ENCODE measurements at regions not wholly inside any gene's neighbourhood (a gene's known extent, or its start where the extent isn't known, plus 50 kb on each side); places are given as distances from the start of the nearest gene placed in this dataset.

DNA sequence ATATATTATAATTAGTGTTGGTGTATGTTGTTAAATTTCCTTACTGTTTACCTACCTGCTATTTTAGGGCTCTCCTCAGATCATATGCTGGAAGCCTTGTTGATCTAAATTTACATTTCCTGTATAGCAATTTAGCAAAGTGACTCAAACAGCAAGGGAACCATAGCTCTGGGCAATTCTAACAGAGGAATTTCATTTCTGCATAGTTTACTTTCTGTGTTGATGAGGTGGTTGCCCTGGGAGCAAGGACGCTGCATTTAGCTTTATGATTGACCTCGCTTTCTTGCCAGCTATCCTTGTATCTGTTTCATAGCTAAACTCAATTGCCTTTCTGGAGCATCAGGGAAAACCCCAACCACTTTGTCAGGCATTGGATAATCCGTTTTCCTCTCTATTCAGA is 810.8 kb downstream of the GRIK2 start:
- Histone ChIP-seq H2BK20ac (ENCODE audit: low read depth, low read length, poor library complexity, severe bottlenecking) (no peak overlapping the region), H2BK5ac (ENCODE audit: insufficient read length, low read length) (no peak overlapping the region), H4K91ac (ENCODE audit: insufficient read length, low read depth, low read length) (no peak overlapping the region), H3K4me2 (ENCODE audit: insufficient read depth, insufficient read length, low read length) (no peak overlapping the region), H3K79me1 (ENCODE audit: insufficient read depth, low read depth, low read length, poor library complexity, severe bottlenecking) (no peaks in the 10 kb centered on the region), H4K20me1 (ENCODE audit: control insufficient read depth, insufficient read depth, insufficient read length) (no peaks in the 10 kb centered on the region), H4K5ac (ENCODE audit: insufficient read length, low read depth, low read length) (no peak overlapping the region), H2AK5ac (ENCODE audit: insufficient read length, low read length) (no peak overlapping the region), H4K8ac (replicated peaks; ENCODE audit: insufficient read length, low read depth, low read length) (no peak overlapping the region), H3K27ac (ENCODE audit: insufficient read length, low read depth, low read length) (no peak overlapping the region), H3K4me1 (ENCODE audit: insufficient read depth, low read length) (no peaks in the 10 kb centered on the region), H3K9ac (ENCODE audit: extremely low read depth, insufficient read length, low read length) (no peak overlapping the region), H3T11ph (ENCODE audit: low read length) (no peak overlapping the region), H3K9me3 (ENCODE audit: control insufficient read depth, low read depth, low read length) (no peaks in the 10 kb centered on the region), H2BK120ac (ENCODE audit: low read depth, low read length, poor library complexity, severe bottlenecking) (no peak overlapping the region), H3K23me2 (ENCODE audit: insufficient read length, low read depth, low read length, poor library complexity, severe bottlenecking) (no peaks in the 10 kb centered on the region), H2BK12ac (ENCODE audit: insufficient read length, low read depth, low read length) (no peak overlapping the region), H3K14ac (ENCODE audit: insufficient read depth, low read length) (no peak overlapping the region), H3K27me3 (ENCODE audit: insufficient read depth, low read length) (no peaks in the 10 kb centered on the region), H3K4ac (ENCODE audit: low read depth, low read length) (no peak overlapping the region), H3K56ac (ENCODE audit: insufficient read length, low read depth, low read length) (no peak overlapping the region), H2AFZ (ENCODE audit: low read length) (no peak overlapping the region), H2BK15ac (ENCODE audit: low read depth, low read length) (no peak overlapping the region), H3K18ac (ENCODE audit: insufficient read length, low read depth, low read length) (no peak overlapping the region), H3K79me2 (ENCODE audit: insufficient read depth, low read length) (no peaks in the 10 kb centered on the region), H3K23ac (ENCODE audit: insufficient read length, low read depth, low read length) (no peak overlapping the region)
- Mint-ChIP-seq H3K36me3 (ENCODE audit: insufficient read depth in 1 of 3, low read depth in 3 of 3) (peaks cover 4 to 14% (median 7%) of the 10 kb centered on the region in 3 experiments; a peak in 5 of 7 replicates), H3K4me3 (no peak overlapping the region), H3K27ac (no peak overlapping the region), H3K9me3 (peaks cover 9 to 23% of the 10 kb centered on the region in 2 experiments), H3K27me3 (ENCODE audit: low read depth) (no peaks in the 10 kb centered on the region), H3K4me1 (no peaks in the 10 kb centered on the region)
- TF ChIP-seq, protein P1, sequence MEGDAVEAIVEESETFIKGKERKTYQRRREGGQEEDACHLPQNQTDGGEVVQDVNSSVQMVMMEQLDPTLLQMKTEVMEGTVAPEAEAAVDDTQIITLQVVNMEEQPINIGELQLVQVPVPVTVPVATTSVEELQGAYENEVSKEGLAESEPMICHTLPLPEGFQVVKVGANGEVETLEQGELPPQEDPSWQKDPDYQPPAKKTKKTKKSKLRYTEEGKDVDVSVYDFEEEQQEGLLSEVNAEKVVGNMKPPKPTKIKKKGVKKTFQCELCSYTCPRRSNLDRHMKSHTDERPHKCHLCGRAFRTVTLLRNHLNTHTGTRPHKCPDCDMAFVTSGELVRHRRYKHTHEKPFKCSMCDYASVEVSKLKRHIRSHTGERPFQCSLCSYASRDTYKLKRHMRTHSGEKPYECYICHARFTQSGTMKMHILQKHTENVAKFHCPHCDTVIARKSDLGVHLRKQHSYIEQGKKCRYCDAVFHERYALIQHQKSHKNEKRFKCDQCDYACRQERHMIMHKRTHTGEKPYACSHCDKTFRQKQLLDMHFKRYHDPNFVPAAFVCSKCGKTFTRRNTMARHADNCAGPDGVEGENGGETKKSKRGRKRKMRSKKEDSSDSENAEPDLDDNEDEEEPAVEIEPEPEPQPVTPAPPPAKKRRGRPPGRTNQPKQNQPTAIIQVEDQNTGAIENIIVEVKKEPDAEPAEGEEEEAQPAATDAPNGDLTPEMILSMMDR (conservative IDR thresholded peaks at IDR 0.05) = no peak
- DNase-seq = no peak
- WGBS (ENCODE audit: extremely low coverage, insufficient read length, low lambda C conversion rate) = no CpG with 5 or more reads among the region's 3 CpGs
